ENCODE measurements at regions not wholly inside any gene's neighbourhood (a gene's known extent, or its start where the extent isn't known, plus 50 kb on each side); places are given as distances from the start of the nearest gene placed in this dataset.

DNA sequence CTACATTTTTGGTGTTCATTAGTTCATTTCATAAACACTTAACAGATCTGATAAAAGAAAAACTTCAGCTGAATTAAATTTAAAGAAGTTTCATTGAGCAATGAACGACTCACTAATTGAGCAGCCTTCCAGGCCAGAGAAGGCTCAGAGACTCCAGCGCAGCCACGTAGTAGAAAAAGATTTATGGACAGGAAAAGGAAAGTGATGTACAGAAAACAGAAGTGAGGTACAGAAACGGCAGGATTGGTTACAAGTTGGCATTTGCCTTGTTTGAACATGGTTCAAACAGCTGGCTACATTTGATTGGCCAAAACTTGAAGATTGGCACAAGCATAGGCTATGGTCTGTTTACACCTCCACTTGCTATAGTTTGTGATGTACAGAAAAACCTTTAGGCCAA, 166.3 kb upstream of the DTNBP1 start:
- no peak for DNase-seq (ENCODE audit: low read depth in 1 of 2, low spot score in 1 of 2)
- Histone ChIP-seq H3K4me3 (replicated peaks; ENCODE audit: insufficient read depth, low read length) (no peak overlapping the region), H3K27me3 (ENCODE audit: insufficient read depth, poor library complexity, severe bottlenecking) (no peaks in the 10 kb centered on the region), H3K27ac (replicated peaks) (no peak overlapping the region)
- TF ChIP-seq SPI1 (IDR thresholded peaks at IDR 0.05; ENCODE audit: borderline replicate concordance, low read depth), result no peak
- TF ChIP-seq, protein P1, sequence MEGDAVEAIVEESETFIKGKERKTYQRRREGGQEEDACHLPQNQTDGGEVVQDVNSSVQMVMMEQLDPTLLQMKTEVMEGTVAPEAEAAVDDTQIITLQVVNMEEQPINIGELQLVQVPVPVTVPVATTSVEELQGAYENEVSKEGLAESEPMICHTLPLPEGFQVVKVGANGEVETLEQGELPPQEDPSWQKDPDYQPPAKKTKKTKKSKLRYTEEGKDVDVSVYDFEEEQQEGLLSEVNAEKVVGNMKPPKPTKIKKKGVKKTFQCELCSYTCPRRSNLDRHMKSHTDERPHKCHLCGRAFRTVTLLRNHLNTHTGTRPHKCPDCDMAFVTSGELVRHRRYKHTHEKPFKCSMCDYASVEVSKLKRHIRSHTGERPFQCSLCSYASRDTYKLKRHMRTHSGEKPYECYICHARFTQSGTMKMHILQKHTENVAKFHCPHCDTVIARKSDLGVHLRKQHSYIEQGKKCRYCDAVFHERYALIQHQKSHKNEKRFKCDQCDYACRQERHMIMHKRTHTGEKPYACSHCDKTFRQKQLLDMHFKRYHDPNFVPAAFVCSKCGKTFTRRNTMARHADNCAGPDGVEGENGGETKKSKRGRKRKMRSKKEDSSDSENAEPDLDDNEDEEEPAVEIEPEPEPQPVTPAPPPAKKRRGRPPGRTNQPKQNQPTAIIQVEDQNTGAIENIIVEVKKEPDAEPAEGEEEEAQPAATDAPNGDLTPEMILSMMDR (IDR thresholded peaks at IDR 0.05; ENCODE audit: insufficient read depth, low read length), result no peak
- no peak for TF ChIP-seq GABPA (IDR thresholded peaks at IDR 0.05; ENCODE audit: low read depth)
- TF ChIP-seq, protein P2, sequence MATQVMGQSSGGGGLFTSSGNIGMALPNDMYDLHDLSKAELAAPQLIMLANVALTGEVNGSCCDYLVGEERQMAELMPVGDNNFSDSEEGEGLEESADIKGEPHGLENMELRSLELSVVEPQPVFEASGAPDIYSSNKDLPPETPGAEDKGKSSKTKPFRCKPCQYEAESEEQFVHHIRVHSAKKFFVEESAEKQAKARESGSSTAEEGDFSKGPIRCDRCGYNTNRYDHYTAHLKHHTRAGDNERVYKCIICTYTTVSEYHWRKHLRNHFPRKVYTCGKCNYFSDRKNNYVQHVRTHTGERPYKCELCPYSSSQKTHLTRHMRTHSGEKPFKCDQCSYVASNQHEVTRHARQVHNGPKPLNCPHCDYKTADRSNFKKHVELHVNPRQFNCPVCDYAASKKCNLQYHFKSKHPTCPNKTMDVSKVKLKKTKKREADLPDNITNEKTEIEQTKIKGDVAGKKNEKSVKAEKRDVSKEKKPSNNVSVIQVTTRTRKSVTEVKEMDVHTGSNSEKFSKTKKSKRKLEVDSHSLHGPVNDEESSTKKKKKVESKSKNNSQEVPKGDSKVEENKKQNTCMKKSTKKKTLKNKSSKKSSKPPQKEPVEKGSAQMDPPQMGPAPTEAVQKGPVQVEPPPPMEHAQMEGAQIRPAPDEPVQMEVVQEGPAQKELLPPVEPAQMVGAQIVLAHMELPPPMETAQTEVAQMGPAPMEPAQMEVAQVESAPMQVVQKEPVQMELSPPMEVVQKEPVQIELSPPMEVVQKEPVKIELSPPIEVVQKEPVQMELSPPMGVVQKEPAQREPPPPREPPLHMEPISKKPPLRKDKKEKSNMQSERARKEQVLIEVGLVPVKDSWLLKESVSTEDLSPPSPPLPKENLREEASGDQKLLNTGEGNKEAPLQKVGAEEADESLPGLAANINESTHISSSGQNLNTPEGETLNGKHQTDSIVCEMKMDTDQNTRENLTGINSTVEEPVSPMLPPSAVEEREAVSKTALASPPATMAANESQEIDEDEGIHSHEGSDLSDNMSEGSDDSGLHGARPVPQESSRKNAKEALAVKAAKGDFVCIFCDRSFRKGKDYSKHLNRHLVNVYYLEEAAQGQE (IDR thresholded peaks at IDR 0.05; ENCODE audit: insufficient replicate concordance, low read depth), result no peak
- no peak for TF ChIP-seq POLR2AphosphoS5 (IDR thresholded peaks at IDR 0.05; ENCODE audit: low read depth)

DNA sequence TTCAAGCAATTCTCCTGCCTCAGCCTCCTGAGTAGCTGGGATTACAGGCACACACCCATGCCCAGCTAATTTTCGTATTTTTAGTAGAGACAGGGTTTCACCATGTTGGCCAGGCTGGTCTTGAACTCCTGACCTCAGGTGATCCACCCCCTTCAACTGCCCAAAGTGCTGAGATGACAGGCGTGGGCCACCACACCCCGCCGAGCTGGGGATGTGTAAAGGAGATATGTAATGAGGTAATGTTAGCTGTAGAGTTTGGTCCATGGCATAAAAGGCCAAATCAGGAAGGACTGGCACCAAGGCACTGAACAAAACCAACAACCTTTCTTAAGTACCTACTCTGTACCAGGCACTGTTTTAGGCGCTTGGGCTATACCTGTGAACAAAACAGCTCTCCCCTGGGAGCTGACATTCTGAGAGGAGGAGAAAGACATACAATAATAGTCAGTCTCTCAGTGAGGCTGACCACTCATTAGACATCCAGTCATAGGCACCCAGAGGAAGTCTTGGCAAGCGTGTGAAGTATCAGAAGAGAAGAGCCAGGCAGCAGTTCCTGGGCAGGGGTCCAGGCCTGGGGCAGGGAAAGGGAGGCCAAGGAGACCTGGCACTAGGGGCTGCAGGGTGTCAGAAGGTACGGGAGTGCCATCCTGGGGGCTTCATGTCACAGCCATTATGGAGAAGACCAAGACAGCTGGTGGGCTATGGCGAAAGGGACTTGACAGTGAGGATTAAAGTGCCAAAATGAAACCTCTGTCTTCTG, 164.8 kb upstream of the DTNBP1 start:
- no peaks in the 10 kb centered on the region for H3K27me3 ChIP-seq (ENCODE audit: insufficient read depth, poor library complexity, severe bottlenecking)
- TF ChIP-seq, protein P1 (IDR thresholded peaks at IDR 0.05; ENCODE audit: insufficient read depth, low read length), result no peak
- TF ChIP-seq POLR2AphosphoS5 (IDR thresholded peaks at IDR 0.05; ENCODE audit: low read depth) (no peak), GABPA (IDR thresholded peaks at IDR 0.05; ENCODE audit: low read depth) (no peak), SPI1 (IDR thresholded peaks at IDR 0.05; ENCODE audit: borderline replicate concordance, low read depth) (no peak)
- TF ChIP-seq, protein P2 (IDR thresholded peaks at IDR 0.05; ENCODE audit: insufficient replicate concordance, low read depth), result no peak
- DNase-seq (ENCODE audit: low read depth in 1 of 2, low spot score in 1 of 2), result no peak

DNA sequence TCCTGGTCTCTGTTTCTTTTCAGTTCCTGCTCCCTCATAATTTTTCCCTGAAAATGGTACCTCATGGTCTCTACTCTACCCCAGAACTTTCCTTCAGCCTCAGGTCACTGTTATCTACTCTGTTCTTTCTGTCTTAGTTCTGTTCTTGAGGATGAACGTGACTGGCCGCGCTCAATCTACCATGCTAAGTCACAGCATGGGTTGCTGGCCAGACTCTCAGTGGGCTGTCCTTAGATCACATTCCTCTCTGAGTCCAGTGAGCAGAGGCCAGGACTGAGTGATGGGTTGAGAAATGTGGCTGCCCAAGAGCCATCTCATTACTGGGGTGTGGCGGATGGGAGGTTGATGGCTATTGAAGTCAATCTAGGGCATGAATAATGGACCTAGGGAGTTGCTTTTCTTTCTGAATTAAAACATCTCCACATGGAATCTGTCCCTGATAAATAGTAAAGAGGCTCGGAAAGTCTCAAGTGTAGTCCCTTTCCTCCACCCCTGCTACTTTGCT, 164.0 kb upstream of the DTNBP1 start:
- H3K27me3 ChIP-seq (ENCODE audit: insufficient read depth, poor library complexity, severe bottlenecking), result no peaks in the 10 kb centered on the region
- TF ChIP-seq SPI1 (IDR thresholded peaks at IDR 0.05; ENCODE audit: borderline replicate concordance, low read depth), result no peak
- TF ChIP-seq, protein P1 (IDR thresholded peaks at IDR 0.05; ENCODE audit: insufficient read depth, low read length), result no peak
- no peak for TF ChIP-seq POLR2AphosphoS5 (IDR thresholded peaks at IDR 0.05; ENCODE audit: low read depth)
- no peak for TF ChIP-seq GABPA (IDR thresholded peaks at IDR 0.05; ENCODE audit: low read depth)
- no peak overlapping the region for H3K27ac ChIP-seq (replicated peaks)
- no peak overlapping the region for H3K4me3 ChIP-seq (replicated peaks; ENCODE audit: insufficient read depth, low read length)
- DNase-seq (ENCODE audit: low read depth in 1 of 2, low spot score in 1 of 2), result no peak

More for the DNA sequence above, 164.8 kb upstream of the DTNBP1 start:
- Histone ChIP-seq H3K27ac (replicated peaks) (no peak overlapping the region), H3K4me3 (replicated peaks; ENCODE audit: insufficient read depth, low read length) (no peak overlapping the region)

All from HL-60 (cell line).